Erythroblast (primary cell): ENCODE measurements at regions not wholly inside any gene's neighbourhood (a gene's known extent, or its start where the extent isn't known, plus 50 kb on each side); places are given as distances from the start of the nearest gene placed in this dataset.

Source experiments
- GATA1 ChIP-seq: IDR thresholded peaks from 2 replicates; pipeline ENCODE4 v1.6.1; 2011; ENCODE audit warnings: low read depth, mild to moderate bottlenecking, control low read depth, low read length, moderate library complexity
- POLR2A ChIP-seq: IDR thresholded peaks from 2 replicates; pipeline ENCODE4 v1.6.1; 2011; ENCODE audit warnings: mild to moderate bottlenecking, low read length

GRCh38 chrX:42585842-42586621 is 191.9 kb downstream of the PPP1R2C start:
- no peak for TF ChIP-seq POLR2A
- TF ChIP-seq GATA1 = no peak
